ENCODE measurements at regions not wholly inside any gene's neighbourhood (a gene's known extent, or its start where the extent isn't known, plus 50 kb on each side); places are given as distances from the start of the nearest gene placed in this dataset.

DNA sequence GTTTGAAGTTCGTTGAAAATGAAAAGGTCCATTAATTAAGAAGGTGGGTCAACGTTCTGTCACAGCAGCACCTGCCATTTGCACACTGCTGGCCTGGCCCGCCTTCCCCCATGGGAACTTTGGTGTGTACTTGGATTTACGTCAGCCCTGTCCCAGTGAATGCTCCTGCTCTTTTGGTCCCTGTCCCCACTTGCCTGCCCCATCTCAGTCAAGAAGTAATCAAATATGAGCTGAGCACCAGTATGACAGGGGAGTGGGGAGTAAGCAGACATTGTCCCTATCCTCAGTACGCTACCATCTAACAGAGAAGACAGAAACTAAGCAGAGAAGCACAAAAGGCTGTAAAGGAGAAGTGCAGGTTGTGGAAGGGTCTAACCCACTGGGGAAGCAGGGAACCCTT, 65.1 kb downstream of the SLC4A3 start:
- Histone ChIP-seq H3K27me3 (ENCODE audit: insufficient read depth, low read depth, low read length) (no peaks in the 10 kb centered on the region), H2AFZ (ENCODE audit: low read depth, low read length) (no peak overlapping the region), H3K79me2 (replicated peaks; ENCODE audit: insufficient read depth, low read length) (no peaks in the 10 kb centered on the region), H3K4me2 (ENCODE audit: low read length) (no peak overlapping the region), H4K20me1 (ENCODE audit: insufficient read depth) (no peaks in the 10 kb centered on the region), H3K9ac (ENCODE audit: low read length) (no peak overlapping the region), H3K9me3 (ENCODE audit: low read length) (no peaks in the 10 kb centered on the region), H3F3A (ENCODE audit: insufficient read depth, low read length, poor library complexity, severe bottlenecking) (no peaks in the 10 kb centered on the region), H3K27ac (ENCODE audit: low read length) (no peak overlapping the region), H3K4me3 (ENCODE audit: low read length) (no peak overlapping the region), H3K36me3 (ENCODE audit: insufficient read depth, low read length) (no peaks in the 10 kb centered on the region), H3K9me2 (ENCODE audit: insufficient read depth, low read length) (no peaks in the 10 kb centered on the region)
- TF ChIP-seq TAF1 (IDR thresholded peaks at IDR 0.05; ENCODE audit: low read depth) (no peak), CTCF (IDR thresholded peaks at IDR 0.05; ENCODE audit: poor library complexity, severe bottlenecking) (no peak), EZH2 (IDR thresholded peaks at IDR 0.05; ENCODE audit: borderline replicate concordance, insufficient read depth, low read length, poor library complexity, severe bottlenecking) (no peak), RAD21 (conservative IDR thresholded peaks at IDR 0.05) (no peak), MXI1 (conservative IDR thresholded peaks at IDR 0.05; ENCODE audit: poor library complexity, severe bottlenecking) (no peak), POLR2AphosphoS5 (IDR thresholded peaks at IDR 0.05) (no peak), REST (IDR thresholded peaks at IDR 0.05; ENCODE audit: borderline replicate concordance) (no peak), EP300 (conservative IDR thresholded peaks at IDR 0.05; ENCODE audit: poor library complexity, severe bottlenecking) (no peak), SMC3 (conservative IDR thresholded peaks at IDR 0.05; ENCODE audit: poor library complexity) (no peak)

DNA sequence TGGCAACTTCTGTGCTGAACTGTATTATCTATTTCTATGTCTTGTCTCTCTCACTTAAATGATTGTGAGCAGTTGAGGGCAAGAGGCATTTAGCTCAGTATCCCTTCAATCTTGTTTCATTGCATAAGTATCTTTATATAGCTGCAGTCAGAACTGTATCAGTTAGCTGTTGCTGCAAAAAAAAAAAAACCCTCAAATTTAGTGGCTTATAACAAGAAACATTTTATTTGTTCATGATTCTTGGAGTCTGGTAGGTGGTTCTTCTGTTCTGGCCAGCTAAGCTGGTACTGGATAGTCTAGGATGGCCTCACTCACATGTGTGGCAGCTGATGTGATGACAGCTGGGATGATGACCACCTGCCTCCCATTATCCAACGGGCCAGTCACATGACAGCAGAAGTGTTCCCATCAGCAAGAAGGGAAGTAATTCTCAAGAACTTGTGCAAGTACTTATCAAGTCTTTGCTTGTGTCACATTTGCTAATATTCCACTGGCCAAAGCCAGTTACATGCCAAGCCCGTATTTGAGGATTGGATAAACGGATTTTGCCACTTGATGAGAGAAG, 67.8 kb downstream of the SLC4A3 start:
- H3F3A ChIP-seq (ENCODE audit: insufficient read depth, low read length, poor library complexity, severe bottlenecking), result no peaks in the 10 kb centered on the region
- no peak overlapping the region for H3K9ac ChIP-seq (ENCODE audit: low read length)
- no peaks in the 10 kb centered on the region for H3K9me3 ChIP-seq (ENCODE audit: low read length)
- H2AFZ ChIP-seq (ENCODE audit: low read depth, low read length), result no peak overlapping the region
- no peaks in the 10 kb centered on the region for H4K20me1 ChIP-seq (ENCODE audit: insufficient read depth)
- no peaks in the 10 kb centered on the region for H3K9me2 ChIP-seq (ENCODE audit: insufficient read depth, low read length)
- no peak overlapping the region for H3K4me2 ChIP-seq (ENCODE audit: low read length)
- H3K27ac ChIP-seq (ENCODE audit: low read length), result no peak overlapping the region
- H3K36me3 ChIP-seq (ENCODE audit: insufficient read depth, low read length), result no peaks in the 10 kb centered on the region
- TF ChIP-seq TAF1 (IDR thresholded peaks at IDR 0.05; ENCODE audit: low read depth) (no peak), CTCF (IDR thresholded peaks at IDR 0.05; ENCODE audit: poor library complexity, severe bottlenecking) (no peak), EZH2 (IDR thresholded peaks at IDR 0.05; ENCODE audit: borderline replicate concordance, insufficient read depth, low read length, poor library complexity, severe bottlenecking) (no peak), POLR2AphosphoS5 (IDR thresholded peaks at IDR 0.05) (no peak), RAD21 (conservative IDR thresholded peaks at IDR 0.05) (no peak), REST (IDR thresholded peaks at IDR 0.05; ENCODE audit: borderline replicate concordance) (no peak), SMC3 (conservative IDR thresholded peaks at IDR 0.05; ENCODE audit: poor library complexity) (no peak), MXI1 (conservative IDR thresholded peaks at IDR 0.05; ENCODE audit: poor library complexity, severe bottlenecking) (no peak), EP300 (conservative IDR thresholded peaks at IDR 0.05; ENCODE audit: poor library complexity, severe bottlenecking) (no peak)
- H3K27me3 ChIP-seq (ENCODE audit: insufficient read depth, low read depth, low read length), result no peaks in the 10 kb centered on the region
- H3K4me3 ChIP-seq (ENCODE audit: low read length), result no peak overlapping the region
- no peaks in the 10 kb centered on the region for H3K79me2 ChIP-seq (replicated peaks; ENCODE audit: insufficient read depth, low read length)
